Activated CD8-positive, alpha-beta memory T cell treated with anti-CD3 and anti-CD28 coated beads, Interleukin-2, amount 50 U/mL, for 1 hour (primary cell): ENCODE measurements at regions not wholly inside any gene's neighbourhood (a gene's known extent, or its start where the extent isn't known, plus 50 kb on each side); places are given as distances from the start of the nearest gene placed in this dataset.

ENCODE experiments used
- DNase-seq: peaks from one replicate; pipeline ENCODE4 v3.0.0-alpha.2; 2020; ENCODE audit errors: extremely low read depth

DNA sequence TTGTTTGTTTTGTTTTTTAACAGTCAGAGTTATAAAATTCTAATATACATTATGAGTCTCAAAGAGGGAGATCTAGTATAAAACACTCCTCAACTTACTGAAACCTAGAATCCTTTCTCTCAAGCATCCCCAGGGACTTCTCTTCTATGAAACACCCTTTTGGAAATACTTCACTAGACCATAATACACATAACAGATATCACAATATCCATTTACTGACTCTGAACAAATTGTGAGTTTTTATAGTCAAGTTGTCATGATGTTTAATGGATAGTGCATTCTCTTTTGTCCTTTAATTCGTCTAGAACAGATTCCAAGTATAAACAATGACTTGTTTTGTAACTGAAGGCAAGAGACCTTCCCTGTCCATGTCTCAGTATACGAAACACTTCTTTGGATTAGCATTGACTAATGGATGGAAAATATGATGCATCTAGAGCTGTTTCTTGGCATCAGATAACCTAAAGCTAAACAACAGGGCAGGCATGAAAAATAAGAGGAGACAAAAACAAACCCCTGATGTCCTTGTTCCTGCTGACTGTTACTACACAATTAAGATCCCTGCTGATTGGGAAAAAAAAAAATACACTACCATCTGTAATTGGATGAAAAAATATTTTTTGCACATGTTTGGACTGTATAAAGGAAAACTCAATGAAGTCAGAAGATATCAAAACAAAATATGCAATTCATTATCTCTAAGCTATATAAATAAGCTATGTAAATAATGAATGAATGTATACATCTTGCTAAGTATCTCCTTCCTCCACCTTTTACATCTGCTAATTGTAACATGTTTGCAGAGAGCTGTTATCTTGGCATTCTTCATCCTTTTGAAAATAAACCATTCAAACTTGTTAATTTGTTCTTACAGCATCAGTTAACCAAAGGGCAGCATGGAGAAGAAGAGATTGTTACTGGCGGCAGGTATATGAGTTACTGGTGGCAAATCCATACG, 214.2 kb downstream of the LACC1 start:
- no peak for DNase-seq

DNA sequence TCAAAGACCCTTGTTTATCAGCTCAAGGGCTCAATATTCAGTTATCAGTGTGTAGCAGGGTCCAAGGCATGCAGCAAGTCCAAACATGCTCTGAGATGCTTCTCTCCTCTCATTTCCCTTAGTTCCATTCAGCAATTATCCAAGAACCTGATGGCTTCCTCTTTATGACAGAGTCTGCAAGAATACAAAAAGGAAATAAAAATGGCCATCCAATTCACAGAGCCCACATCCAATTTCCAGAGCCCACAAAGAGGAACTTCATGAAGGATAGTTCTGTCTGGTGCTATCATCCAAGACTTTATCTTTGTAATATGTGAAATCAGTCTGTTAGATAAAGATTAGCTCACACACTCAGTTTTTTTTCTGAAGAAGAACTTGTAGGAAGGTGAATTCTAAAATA, 217.2 kb downstream of the LACC1 start:
- no peak for DNase-seq

DNA sequence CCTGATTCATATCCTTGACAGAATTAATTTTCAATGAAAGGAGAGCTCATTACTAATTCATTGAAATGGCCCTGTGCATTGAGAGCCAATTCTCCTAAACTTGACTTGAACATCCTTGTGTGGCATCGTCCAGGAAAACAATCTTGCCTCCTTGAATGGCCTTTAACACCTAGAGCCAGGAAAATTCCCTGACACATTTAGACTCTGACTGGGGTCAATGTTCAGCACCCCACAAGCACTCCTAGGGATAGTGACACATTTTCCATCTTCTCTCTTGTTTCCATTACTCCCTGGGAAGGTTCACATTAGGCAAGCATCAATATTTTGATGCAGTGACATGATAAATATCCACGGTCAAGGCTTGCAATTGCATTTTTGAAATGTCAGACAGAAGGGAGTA, 218.9 kb downstream of the LACC1 start:
- DNase-seq = no peak

DNA sequence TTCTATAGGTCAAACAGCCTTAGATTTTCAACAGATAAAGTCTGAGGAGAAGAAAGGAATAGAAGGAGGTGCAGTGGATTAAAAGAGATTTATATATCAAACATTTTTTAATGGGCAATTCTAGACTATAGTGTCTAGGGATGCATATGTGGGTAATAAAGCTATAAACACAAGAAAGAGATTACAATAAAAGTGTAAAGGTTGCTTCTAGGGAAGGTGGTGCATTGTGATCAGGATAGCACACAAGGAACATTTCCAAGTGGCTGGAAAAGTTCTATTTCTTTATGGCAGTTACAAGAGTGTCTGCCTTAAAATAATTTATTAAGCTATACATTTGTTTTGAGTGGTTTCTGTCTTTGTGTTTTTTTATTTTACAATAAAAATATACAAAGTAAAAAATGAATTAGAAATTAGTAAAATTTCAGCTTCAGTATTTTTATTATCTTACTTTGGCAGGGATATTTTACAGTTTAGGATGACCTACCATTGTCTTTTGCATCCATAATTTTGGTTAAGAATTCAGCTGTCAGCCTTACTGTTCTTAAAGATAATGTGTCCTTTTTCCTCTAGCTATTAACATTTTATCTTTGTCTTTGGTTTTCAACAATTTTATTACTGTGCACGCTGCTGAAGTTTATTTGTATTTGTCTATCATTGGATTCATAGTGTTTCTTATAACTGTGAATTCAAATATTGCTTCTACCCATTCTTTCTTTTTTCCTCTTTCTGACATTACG, 221.8 kb downstream of the LACC1 start:
- no peak for DNase-seq

DNA sequence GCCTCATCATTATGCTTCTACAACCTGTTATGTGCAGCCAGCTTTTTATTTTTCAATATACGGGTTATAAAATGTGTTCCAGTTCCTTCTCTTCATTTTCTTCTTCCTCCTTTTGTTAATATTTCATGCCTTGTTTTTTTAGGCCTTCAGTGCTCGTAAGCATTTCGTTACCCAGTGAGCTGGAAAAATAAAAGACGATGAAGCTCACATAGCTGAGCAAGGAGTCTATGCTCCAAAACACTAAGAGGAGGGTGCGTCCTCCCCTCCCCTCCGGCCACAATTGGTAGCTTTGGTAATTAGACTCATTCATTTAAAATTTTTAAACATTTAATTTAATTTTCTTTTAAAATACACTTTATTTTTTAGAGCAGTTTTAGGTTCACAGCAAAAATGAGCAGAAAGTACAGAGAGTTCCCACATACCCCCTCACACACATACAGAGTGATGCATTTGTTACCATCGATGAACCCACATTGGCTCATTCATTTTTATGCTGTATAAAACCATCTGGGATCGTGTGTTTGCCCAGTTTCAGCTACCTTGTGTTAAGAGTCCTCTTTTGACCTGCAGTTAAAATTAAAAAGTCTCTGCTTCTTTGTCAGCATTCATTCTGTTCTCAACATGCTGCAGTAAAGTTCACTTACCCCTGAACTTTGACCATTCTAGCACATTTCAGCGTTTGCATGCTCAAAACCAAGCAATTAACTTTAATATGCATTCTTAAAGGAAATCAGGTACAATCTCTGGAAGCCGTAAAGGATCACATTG, 223.9 kb downstream of the LACC1 start:
- no peak for DNase-seq

DNA sequence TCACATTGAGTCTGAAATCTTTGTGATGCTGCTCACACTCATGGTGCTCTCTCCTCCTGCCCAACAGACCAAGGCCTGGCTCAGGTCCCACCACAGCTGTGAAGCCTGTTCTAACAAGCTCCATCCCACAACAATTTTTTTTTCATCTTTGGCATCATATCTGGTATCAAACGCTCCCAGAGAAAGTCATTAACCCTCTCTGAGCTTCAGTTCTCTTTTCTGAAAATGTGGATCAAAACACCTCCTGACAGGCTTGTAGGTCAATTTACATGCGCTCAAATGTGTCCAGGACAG, 224.4 kb downstream of the LACC1 start:
- no peak for DNase-seq

DNA sequence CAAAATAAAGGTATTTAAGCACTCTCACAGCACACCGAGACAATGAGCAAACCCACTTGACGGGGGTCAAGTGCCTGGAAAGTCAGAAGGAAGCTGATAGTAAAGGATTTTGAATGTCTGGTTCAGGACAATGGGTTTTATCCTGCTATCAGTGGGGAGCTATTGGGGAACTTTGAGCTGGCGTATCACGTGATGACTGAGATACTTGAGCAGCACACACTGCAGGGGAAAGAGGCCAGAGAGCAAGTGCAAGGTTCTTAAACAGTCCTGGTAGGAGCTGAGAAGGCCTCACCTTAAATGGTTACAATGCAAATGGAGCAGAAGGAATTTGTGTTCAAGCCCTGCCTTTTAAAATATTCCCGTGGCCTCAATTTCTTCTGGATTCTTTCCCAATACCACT, 225.3 kb downstream of the LACC1 start:
- DNase-seq = no peak

DNA sequence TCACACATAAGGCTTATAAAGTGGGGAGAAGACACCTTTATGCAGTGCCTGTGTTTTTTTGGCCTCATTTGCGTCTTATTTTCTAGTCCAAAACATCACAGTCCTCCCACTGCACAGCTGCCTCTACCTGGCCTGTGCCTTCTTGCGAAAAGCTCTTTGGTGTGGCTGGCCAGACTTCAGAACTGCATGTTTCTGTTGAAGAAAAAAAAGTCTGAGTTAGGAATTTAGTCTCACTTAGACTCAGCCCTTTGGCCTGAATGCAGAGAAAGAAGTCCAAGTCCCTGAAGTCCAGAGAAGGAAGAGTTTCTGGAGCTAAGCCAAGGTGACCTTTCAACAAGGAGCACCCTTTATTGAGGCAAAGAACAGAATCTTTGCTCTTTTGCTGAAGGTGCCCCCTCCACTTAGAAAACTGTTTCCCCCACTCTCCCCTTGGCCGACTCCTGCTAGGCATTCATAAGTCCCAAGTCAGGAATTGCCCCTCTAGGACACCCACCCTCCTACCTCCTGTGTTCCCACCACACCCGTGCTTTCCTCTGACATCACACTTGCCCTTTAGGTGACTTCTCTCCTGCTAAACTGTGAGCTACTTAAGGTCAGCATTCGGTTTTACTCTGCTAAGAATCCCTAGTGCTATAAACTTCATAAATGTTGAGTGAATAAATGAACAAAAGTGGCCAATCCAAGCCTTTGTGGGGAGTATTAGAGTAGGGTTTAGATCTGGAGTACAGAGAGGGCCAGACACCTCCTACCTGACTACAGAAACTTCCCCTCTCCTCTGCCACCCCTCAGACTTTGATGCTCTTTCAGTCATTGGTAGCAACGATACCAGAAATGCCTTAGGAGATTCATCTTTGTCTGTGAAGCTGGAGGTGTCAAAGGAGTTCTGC, 226.8 kb downstream of the LACC1 start:
- DNase-seq = no peak

DNA sequence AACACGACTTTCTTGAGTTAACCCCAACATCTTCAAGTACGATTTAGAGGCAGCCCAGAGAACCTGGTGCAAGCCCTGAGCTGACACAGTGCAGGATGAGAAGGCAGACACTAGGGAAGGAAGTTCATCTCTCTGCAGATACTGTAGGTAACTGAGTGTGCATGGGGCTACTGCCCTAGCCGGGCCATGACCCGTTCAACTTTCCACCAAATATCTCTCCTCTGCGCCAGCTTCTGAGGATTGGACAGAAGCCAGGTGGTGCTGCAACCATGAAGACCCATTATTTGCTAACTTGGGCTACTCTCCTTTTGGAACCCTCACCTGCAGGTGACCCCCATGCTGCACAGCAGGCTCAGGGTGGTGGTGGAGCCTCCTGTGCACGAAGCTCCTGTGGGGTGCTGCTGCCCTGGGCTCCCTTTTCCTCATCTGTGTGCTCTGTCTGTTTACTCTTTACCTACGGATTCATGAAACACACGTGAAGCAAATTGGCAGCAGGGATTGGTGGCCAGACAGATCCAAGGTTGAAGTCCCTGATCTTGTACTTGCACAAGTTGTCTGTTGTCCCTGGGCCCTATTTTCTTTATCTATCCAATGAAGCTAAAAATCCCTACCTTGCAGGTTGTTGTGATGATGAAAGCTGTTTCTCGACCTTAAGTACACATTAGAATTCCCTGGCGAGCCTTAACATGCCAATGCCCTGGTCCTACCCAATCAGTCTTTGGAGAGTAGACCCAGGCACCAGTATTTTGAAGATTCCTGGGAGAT, 227.8 kb downstream of the LACC1 start:
- DNase-seq = no peak

DNA sequence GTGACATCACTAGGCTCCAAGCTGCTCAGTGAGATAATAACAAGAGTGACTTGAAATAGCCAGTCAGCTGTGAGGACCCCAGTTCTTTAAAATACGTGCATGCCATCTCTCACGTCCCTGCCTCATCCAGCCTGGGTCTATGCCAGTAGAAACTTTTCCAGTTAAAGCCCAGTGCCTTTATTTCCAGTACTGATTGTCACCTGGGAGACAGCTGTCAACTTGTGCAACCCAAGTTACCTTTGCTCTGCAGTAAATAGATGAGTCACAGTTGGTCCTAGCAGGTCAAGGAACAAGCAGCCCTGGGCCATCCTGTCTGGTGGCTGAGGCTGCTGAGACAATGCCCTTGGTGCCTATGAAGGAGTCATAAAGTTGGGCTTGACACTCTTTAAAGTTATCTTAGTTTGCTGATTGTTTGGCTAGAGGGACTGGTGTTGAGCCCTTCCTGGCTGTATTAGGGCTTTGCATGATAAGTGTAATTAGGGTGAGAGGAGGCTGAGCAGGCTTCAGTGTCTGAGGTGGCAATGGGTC, 228.7 kb downstream of the LACC1 start:
- DNase-seq = no peak

DNA sequence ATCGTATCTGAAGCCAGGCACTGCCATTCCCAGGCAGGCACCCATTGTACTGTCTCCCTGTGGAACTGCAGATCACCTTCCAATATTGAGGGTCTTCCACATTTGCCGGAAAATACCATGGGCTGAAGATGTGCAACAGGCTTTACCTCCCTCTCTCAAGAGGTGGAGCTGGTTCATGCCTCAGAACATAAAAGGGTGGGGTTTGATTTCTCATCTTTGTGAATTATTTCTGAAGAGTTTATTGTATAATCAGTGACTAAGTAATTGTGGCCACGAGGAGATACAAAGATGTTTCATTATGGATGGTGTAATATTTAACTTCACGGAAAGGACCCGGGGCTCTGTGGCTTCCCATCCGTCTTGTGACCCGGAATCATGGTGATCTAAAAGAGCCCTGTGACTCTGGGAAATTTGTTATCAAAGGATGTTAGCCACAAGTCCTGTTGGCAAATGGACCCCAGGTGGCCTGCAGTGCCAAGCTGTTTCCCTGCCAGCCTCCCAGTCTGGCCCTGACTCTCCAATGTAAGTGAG, 230.5 kb downstream of the LACC1 start:
- DNase-seq = no peak

DNA sequence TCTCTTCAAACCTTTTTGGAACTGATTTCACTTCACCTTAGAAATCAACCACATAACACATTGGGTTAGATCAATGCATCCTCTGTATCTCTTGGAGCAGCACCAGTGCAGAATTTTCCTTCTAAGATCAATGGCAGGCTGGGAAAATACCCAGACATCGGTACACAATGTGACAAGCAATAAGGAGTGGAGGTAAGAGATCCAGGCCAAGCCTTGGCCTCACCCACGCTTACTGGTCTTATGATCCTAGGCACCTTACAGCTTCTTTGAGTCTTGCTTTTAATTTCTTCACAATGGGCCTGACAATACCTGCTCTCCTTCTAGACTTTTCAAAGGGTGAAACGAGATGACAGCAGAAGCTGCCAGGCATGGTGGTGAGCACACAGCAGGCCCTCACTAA, 232.0 kb downstream of the LACC1 start:
- DNase-seq = no peak

DNA sequence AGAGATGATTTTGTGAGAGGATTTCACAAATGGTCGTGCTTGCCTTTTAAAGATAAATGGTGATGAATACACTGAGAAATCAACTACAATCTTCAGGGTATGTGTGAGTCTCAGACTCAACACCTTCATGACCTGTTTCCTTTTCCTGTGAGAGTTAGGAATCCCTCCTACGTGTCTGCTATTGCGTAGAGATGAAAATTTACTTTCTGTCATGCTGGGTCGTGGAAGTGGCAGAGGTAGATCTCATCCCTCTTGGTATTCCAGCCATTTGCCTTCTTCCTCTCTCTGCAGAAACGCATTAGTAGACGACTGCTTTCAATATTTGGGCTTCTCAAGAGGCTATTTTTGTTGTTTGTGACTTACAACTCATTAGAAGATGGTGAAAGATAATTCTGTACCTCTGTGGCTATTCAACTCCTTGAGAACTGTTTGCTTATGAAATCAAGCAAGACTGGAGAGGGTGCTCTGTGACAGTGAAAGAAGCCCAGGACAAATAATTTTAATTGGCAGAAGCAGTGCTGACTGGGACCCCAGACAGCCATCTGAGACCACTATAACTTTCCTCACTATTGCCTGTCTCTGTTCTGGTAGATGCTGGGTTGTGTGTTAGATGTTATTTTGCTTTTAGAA, 233.1 kb downstream of the LACC1 start:
- no peak for DNase-seq

DNA sequence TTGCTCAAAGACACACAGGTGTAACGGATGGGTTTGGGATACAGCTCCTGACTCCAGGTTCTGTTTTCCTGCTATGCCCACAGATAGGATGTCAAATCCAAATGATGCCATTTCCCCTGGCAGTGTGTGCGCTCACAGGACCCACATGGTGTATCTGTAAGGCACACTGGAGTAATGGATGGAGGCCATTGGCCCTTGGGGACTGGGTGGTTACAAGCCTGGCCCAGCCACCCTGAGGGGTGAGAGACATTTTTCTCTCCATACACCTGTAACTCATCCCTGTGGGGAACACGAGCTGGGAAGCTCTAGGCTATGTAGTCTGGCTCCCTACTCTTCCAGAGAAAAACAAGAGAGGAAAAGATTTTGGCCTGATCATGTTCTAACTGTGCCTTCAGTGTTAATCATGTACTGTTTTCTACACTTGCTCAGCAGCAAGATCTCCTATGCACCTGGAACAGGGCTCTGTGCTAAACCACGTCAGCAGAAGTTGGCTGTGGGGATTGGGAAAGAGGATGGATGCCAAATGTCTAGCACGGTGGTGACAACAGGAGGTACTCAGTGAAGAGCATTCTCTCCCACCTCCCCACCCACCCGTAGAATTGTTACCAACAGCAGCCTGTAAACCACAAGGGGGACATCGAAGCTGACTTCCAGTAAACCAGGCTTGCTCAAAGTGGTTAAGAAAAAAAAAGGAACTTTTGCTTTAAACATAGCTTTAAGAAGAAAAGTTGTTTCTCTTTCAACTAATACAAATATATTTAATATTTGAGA, 237.0 kb downstream of the LACC1 start:
- no peak for DNase-seq

DNA sequence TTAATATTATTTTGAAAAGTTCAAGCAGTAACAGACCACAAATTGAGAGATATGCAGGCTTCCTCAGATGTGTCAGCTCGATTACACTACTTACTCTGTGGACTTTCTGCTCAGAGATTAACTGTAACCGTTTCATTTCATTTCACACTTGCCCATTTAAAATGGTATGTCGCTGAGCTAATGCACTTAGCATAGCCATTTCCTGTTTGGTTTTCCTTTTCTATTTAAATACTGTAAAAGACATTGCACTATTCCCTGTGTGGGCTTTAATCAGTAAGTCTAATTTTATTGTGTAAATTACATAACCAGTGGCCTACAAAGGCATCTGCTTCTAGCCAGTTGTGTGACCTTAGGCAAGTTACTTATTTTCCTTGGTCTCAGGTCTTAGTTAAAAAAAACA, 237.6 kb downstream of the LACC1 start:
- no peak for DNase-seq

DNA sequence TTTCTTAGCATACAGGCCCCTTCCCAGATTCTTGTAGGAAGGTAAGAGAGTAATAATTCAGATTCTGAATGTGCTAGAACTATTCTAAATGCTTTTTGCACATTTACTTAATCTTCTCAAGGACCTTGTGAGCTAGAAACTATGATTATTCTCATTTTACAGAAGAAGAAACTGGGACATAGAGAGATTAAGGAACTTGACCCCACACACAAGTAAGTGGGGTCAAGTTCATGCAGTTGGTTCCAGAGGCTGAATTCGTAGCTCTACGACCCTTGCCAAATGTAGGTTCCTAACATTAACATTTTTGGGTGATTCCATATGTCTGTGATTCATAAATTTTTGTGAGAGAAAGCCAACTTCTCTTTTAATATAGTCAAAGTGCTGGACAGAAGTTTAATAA, 238.1 kb downstream of the LACC1 start:
- no peak for DNase-seq

DNA sequence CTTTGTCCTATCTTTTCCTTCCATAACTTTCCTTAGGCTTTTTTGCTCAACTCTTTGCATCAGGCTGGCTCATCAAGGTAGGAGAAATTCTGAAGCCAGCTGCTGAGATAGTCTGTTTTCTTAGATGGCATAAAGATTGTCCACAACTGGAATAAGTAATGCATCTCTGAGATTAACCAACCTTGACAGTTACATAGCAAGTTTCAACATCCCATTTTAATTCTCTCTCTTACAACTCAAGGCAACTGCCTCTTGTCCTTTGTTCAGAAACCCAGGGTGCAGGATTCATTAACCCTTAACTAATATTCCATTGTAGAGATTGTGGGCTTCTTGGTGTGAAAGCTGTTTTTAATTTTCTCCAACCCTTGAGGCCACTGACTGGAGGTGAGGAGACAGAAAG, 239.2 kb downstream of the LACC1 start:
- DNase-seq = no peak

DNA sequence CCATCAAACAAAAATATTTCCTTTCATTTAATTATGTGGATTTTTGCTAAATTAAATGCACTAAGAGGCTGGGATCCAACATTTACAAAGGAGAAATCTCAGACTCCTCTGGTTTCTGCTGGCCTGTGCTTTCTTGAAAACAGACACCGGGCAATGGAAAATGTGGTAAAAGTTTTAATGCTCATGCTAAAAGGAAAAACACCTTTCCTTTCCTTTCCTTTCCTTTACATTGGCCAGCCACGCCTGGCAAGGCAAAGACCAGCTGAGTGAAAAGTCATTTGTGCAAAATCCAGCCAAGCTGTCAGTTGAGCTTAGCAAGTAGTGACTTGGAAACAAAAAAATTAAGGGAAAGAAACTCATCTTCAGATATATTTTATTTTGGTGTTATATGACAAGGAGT, 240.3 kb downstream of the LACC1 start:
- DNase-seq = no peak
